ENCODE measurements at regions not wholly inside any gene's neighbourhood (a gene's known extent, or its start where the extent isn't known, plus 50 kb on each side); places are given as distances from the start of the nearest gene placed in this dataset.

GRCh38 chr13:50277906-50278305, 262.7 kb downstream of the KCNRG start:
- no peaks in the 10 kb centered on the region for H4K20me1 ChIP-seq (ENCODE audit: insufficient read depth, low read length)
- no peaks in the 10 kb centered on the region for H3K36me3 ChIP-seq (ENCODE audit: insufficient read depth, low read length)
- no peak overlapping the region for H2AFZ ChIP-seq (ENCODE audit: low read length)
- H3K4me3 ChIP-seq (ENCODE audit: insufficient read depth, low read length) = no peak overlapping the region
- H3K27ac ChIP-seq (ENCODE audit: low read depth, low read length) = no peak overlapping the region
- H3K27me3 ChIP-seq (ENCODE audit: insufficient read depth, low read length) = no peaks in the 10 kb centered on the region
- no peaks in the 10 kb centered on the region for H3K9me3 ChIP-seq (ENCODE audit: low read depth, low read length)
- no peak overlapping the region for H3K4me2 ChIP-seq (ENCODE audit: insufficient read depth, low read length)
- no peak for DNase-seq (ENCODE audit: insufficient read length, low spot score, missing footprints)
- no peaks in the 10 kb centered on the region for H3K4me1 ChIP-seq (ENCODE audit: insufficient read depth, low read length)
- H3K79me2 ChIP-seq (ENCODE audit: insufficient read depth, low read length) = no peaks in the 10 kb centered on the region
- TF ChIP-seq CTCF (IDR thresholded peaks at IDR 0.05; ENCODE audit: extremely low read depth, low read depth, low read length) = no peak

GRCh38 chr13:50280441-50280937, 265.2 kb downstream of the KCNRG start:
- no peaks in the 10 kb centered on the region for H3K79me2 ChIP-seq (ENCODE audit: insufficient read depth, low read length)
- no peak for TF ChIP-seq CTCF (IDR thresholded peaks at IDR 0.05; ENCODE audit: extremely low read depth, low read depth, low read length)
- H3K9me3 ChIP-seq (ENCODE audit: low read depth, low read length) = no peaks in the 10 kb centered on the region
- no peak for DNase-seq (ENCODE audit: insufficient read length, low spot score, missing footprints)
- no peak overlapping the region for H3K4me3 ChIP-seq (ENCODE audit: insufficient read depth, low read length)
- no peaks in the 10 kb centered on the region for H3K4me1 ChIP-seq (ENCODE audit: insufficient read depth, low read length)
- H3K36me3 ChIP-seq (ENCODE audit: insufficient read depth, low read length) = no peaks in the 10 kb centered on the region
- H3K27me3 ChIP-seq (ENCODE audit: insufficient read depth, low read length) = no peaks in the 10 kb centered on the region
- H3K4me2 ChIP-seq (ENCODE audit: insufficient read depth, low read length) = no peak overlapping the region
- H3K27ac ChIP-seq (ENCODE audit: low read depth, low read length) = no peak overlapping the region
- H2AFZ ChIP-seq (ENCODE audit: low read length) = no peak overlapping the region
- H4K20me1 ChIP-seq (ENCODE audit: insufficient read depth, low read length) = no peaks in the 10 kb centered on the region

GRCh38 chr13:50282016-50282415, 266.8 kb downstream of the KCNRG start:
- Histone ChIP-seq H3K27ac (ENCODE audit: low read depth, low read length) (no peak overlapping the region), H3K9me3 (ENCODE audit: low read depth, low read length) (no peaks in the 10 kb centered on the region), H4K20me1 (ENCODE audit: insufficient read depth, low read length) (no peaks in the 10 kb centered on the region), H3K4me2 (ENCODE audit: insufficient read depth, low read length) (no peak overlapping the region), H3K4me3 (ENCODE audit: insufficient read depth, low read length) (no peak overlapping the region), H3K27me3 (ENCODE audit: insufficient read depth, low read length) (no peaks in the 10 kb centered on the region), H3K4me1 (ENCODE audit: insufficient read depth, low read length) (no peaks in the 10 kb centered on the region), H3K36me3 (ENCODE audit: insufficient read depth, low read length) (no peaks in the 10 kb centered on the region), H2AFZ (ENCODE audit: low read length) (no peak overlapping the region), H3K79me2 (ENCODE audit: insufficient read depth, low read length) (no peaks in the 10 kb centered on the region)
- TF ChIP-seq CTCF (IDR thresholded peaks at IDR 0.05; ENCODE audit: extremely low read depth, low read depth, low read length) = no peak
- DNase-seq (ENCODE audit: insufficient read length, low spot score, missing footprints) = no peak

- no peak overlapping the region for H3K4me3 ChIP-seq (ENCODE audit: insufficient read depth, low read length)
- H4K20me1 ChIP-seq (ENCODE audit: insufficient read depth, low read length) = no peaks in the 10 kb centered on the region
- H3K36me3 ChIP-seq (ENCODE audit: insufficient read depth, low read length) = no peaks in the 10 kb centered on the region
- no peak for DNase-seq (ENCODE audit: insufficient read length, low spot score, missing footprints)
- no peak for TF ChIP-seq CTCF (IDR thresholded peaks at IDR 0.05; ENCODE audit: extremely low read depth, low read depth, low read length)
- H3K9me3 ChIP-seq (ENCODE audit: low read depth, low read length) = no peaks in the 10 kb centered on the region
- H2AFZ ChIP-seq (ENCODE audit: low read length) = no peak overlapping the region
- no peaks in the 10 kb centered on the region for H3K79me2 ChIP-seq (ENCODE audit: insufficient read depth, low read length)
- H3K27me3 ChIP-seq (ENCODE audit: insufficient read depth, low read length) = no peaks in the 10 kb centered on the region
- no peaks in the 10 kb centered on the region for H3K4me1 ChIP-seq (ENCODE audit: insufficient read depth, low read length)
- no peak overlapping the region for H3K27ac ChIP-seq (ENCODE audit: low read depth, low read length)
- no peak overlapping the region for H3K4me2 ChIP-seq (ENCODE audit: insufficient read depth, low read length)
Observed at GRCh38 chr13:50283017-50283416, 267.8 kb downstream of the KCNRG start.

Measured in osteoblast (primary cell).